ENCODE measurements at regions not wholly inside any gene's neighbourhood (a gene's known extent, or its start where the extent isn't known, plus 50 kb on each side); places are given as distances from the start of the nearest gene placed in this dataset.

GRCh38 chr12:24554612-24555295 is 394.1 kb downstream of the BCAT1 start:
- no peak for DNase-seq

GRCh38 chr12:24553259-24553658 is 395.6 kb downstream of the BCAT1 start:
- DNase-seq = no peak

- DNase-seq = no peak
Measured at GRCh38 chr12:24551163-24551786, 397.6 kb downstream of the BCAT1 start.

- DNase-seq = no peak
Measured at GRCh38 chr12:24550609-24551008, 398.3 kb downstream of the BCAT1 start.

- no peak for DNase-seq
Measured at GRCh38 chr12:24546661-24547060, 402.2 kb downstream of the BCAT1 start.

GRCh38 chr12:24546084-24546483 is 402.8 kb downstream of the BCAT1 start:
- DNase-seq = no peak

GRCh38 chr12:24544368-24544767 is 404.5 kb downstream of the BCAT1 start:
- no peak for DNase-seq

- no peak for DNase-seq
Measured at GRCh38 chr12:24541193-24541871, 407.6 kb downstream of the BCAT1 start.

- DNase-seq = no peak
Measured at GRCh38 chr12:24539646-24540045, 409.3 kb downstream of the BCAT1 start.

GRCh38 chr12:24537083-24537860 is 411.6 kb downstream of the BCAT1 start:
- no peak for DNase-seq

- no peak for DNase-seq
Measured at GRCh38 chr12:24535334-24536069, 413.4 kb downstream of the BCAT1 start.

- no peak for DNase-seq
Measured at GRCh38 chr12:24534622-24535021, 414.3 kb downstream of the BCAT1 start.

- DNase-seq = no peak
Measured at GRCh38 chr12:24533716-24534352, 415.1 kb downstream of the BCAT1 start.

- no peak for DNase-seq
Measured at GRCh38 chr12:24530689-24531088, 418.2 kb downstream of the BCAT1 start.

GRCh38 chr12:24527102-24527501 is 421.8 kb downstream of the BCAT1 start:
- no peak for DNase-seq

GRCh38 chr12:24522736-24523135 is 426.2 kb downstream of the BCAT1 start:
- DNase-seq = no peak

GRCh38 chr12:24519759-24520158 is 429.1 kb downstream of the BCAT1 start:
- no peak for DNase-seq

GRCh38 chr12:24517000-24517399 is 431.9 kb downstream of the BCAT1 start:
- DNase-seq = no peak

- DNase-seq = no peak
Measured at GRCh38 chr12:24510581-24511125, 438.2 kb downstream of the BCAT1 start.

- no peak for DNase-seq
Measured at GRCh38 chr12:24507827-24508226, 441.1 kb downstream of the BCAT1 start.

- DNase-seq = no peak
Measured at GRCh38 chr12:24505366-24506015, 443.4 kb downstream of the BCAT1 start.

Measured in CD4-positive, alpha-beta T cell treated with Interleukin-12 subunit alpha and Interleukin-12 subunit beta, for 1 hour (primary cell).